ENCODE measurements at regions not wholly inside any gene's neighbourhood (a gene's known extent, or its start where the extent isn't known, plus 50 kb on each side); places are given as distances from the start of the nearest gene placed in this dataset.

DNA sequence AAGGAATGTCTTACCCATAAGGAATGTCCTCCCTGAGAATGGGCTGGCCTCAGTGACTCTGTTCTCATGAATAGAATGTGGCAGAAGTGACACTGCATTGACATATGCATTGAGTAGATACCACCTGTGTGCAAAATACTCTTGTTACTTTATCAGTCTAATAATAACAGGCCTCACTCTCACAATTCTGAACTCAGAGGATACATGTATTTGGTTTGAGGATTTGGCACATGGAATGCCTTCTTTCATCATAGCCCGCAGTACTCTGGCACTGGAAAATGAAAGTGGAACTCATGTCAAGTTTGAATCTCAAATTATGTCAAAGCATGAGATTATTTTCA is 52.9 kb upstream of the PLCB4 start:
- DNase-seq (ENCODE audit: low read depth): no peak
- H3K4me3 ChIP-seq (ENCODE audit: low read depth, low read length): no peak overlapping the region
- TF ChIP-seq MYC (IDR thresholded peaks at IDR 0.05; ENCODE audit: low read depth, low read length) (no peak), POLR2A (IDR thresholded peaks at IDR 0.05; ENCODE audit: extremely low read depth, insufficient read length) (no peak)
- TF ChIP-seq, protein P1, sequence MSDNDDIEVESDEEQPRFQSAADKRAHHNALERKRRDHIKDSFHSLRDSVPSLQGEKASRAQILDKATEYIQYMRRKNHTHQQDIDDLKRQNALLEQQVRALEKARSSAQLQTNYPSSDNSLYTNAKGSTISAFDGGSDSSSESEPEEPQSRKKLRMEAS (IDR thresholded peaks at IDR 0.05; ENCODE audit: low read depth, low read length): no peak
- TF ChIP-seq, protein P2, sequence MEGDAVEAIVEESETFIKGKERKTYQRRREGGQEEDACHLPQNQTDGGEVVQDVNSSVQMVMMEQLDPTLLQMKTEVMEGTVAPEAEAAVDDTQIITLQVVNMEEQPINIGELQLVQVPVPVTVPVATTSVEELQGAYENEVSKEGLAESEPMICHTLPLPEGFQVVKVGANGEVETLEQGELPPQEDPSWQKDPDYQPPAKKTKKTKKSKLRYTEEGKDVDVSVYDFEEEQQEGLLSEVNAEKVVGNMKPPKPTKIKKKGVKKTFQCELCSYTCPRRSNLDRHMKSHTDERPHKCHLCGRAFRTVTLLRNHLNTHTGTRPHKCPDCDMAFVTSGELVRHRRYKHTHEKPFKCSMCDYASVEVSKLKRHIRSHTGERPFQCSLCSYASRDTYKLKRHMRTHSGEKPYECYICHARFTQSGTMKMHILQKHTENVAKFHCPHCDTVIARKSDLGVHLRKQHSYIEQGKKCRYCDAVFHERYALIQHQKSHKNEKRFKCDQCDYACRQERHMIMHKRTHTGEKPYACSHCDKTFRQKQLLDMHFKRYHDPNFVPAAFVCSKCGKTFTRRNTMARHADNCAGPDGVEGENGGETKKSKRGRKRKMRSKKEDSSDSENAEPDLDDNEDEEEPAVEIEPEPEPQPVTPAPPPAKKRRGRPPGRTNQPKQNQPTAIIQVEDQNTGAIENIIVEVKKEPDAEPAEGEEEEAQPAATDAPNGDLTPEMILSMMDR (IDR thresholded peaks at IDR 0.05; ENCODE audit: low read depth, low read length): no peak

- no peak for TF ChIP-seq POLR2A (IDR thresholded peaks at IDR 0.05; ENCODE audit: extremely low read depth, insufficient read length)
- TF ChIP-seq, protein P2 (IDR thresholded peaks at IDR 0.05; ENCODE audit: low read depth, low read length): no peak
- TF ChIP-seq MYC (IDR thresholded peaks at IDR 0.05; ENCODE audit: low read depth, low read length): no peak
- TF ChIP-seq, protein P1 (IDR thresholded peaks at IDR 0.05; ENCODE audit: low read depth, low read length): no peak
- DNase-seq (ENCODE audit: low read depth): no peak
Measured at GRCh38 chr20:9018346-9018745, 50.5 kb upstream of the PLCB4 start.

More at GRCh38 chr20:9018346-9018745, 50.5 kb upstream of the PLCB4 start:
- no peak overlapping the region for H3K4me3 ChIP-seq (ENCODE audit: low read depth, low read length)
